HG02610 (cell line): ENCODE measurements at regions not wholly inside any gene's neighbourhood (a gene's known extent, or its start where the extent isn't known, plus 50 kb on each side); places are given as distances from the start of the nearest gene placed in this dataset.

Experiments used
- ATAC-seq: cut with Tn5 transposase; IDR thresholded peaks from one replicate; pipeline ENCODE4 v1.9.1; 2021; ENCODE audit warnings: mild to moderate bottlenecking, moderate library complexity; ENCODE audit not compliant: unreplicated experiment

GRCh38 chr9:13665418-13666066, 386.1 kb upstream of the MPDZ start:
- peak; percentile 41 for ATAC-seq

- ATAC-seq: peak; percentile 57
Observed at GRCh38 chr9:13661014-13661413, 381.5 kb upstream of the MPDZ start.

GRCh38 chr9:13651969-13652663, 372.6 kb upstream of the MPDZ start:
- ATAC-seq: no peak

GRCh38 chr9:13651526-13651925, 372.0 kb upstream of the MPDZ start:
- ATAC-seq: no peak

- ATAC-seq: no peak
Observed at GRCh38 chr9:13648676-13649075, 369.2 kb upstream of the MPDZ start.

GRCh38 chr9:13648068-13648467, 368.6 kb upstream of the MPDZ start:
- ATAC-seq: no peak

- ATAC-seq: no peak
Observed at GRCh38 chr9:13646500-13647021, 367.1 kb upstream of the MPDZ start.

GRCh38 chr9:13645557-13645956, 366.1 kb upstream of the MPDZ start:
- no peak for ATAC-seq

GRCh38 chr9:13644675-13645074, 365.2 kb upstream of the MPDZ start:
- ATAC-seq: no peak

GRCh38 chr9:13642646-13643045, 363.2 kb upstream of the MPDZ start:
- ATAC-seq: no peak

GRCh38 chr9:13629067-13629466, 349.6 kb upstream of the MPDZ start:
- ATAC-seq: no peak

GRCh38 chr9:13628526-13628925, 349.0 kb upstream of the MPDZ start:
- no peak for ATAC-seq

GRCh38 chr9:13627502-13627901, 348.0 kb upstream of the MPDZ start:
- no peak for ATAC-seq

GRCh38 chr9:13627071-13627470, 347.6 kb upstream of the MPDZ start:
- no peak for ATAC-seq

GRCh38 chr9:13626601-13627000, 347.1 kb upstream of the MPDZ start:
- ATAC-seq: no peak

GRCh38 chr9:13621872-13622564, 342.5 kb upstream of the MPDZ start:
- ATAC-seq: no peak

- ATAC-seq: no peak
Observed at GRCh38 chr9:13616491-13617035, 337.1 kb upstream of the MPDZ start.

GRCh38 chr9:13615660-13616490, 336.4 kb upstream of the MPDZ start:
- ATAC-seq: no peak

GRCh38 chr9:13614060-13614459, 334.6 kb upstream of the MPDZ start:
- no peak for ATAC-seq

GRCh38 chr9:13613296-13613695, 333.8 kb upstream of the MPDZ start:
- ATAC-seq: no peak

GRCh38 chr9:13608451-13608850, 329.0 kb upstream of the MPDZ start:
- ATAC-seq: no peak
